ENCODE measurements at regions not wholly inside any gene's neighbourhood (a gene's known extent, or its start where the extent isn't known, plus 50 kb on each side); places are given as distances from the start of the nearest gene placed in this dataset.

DNA sequence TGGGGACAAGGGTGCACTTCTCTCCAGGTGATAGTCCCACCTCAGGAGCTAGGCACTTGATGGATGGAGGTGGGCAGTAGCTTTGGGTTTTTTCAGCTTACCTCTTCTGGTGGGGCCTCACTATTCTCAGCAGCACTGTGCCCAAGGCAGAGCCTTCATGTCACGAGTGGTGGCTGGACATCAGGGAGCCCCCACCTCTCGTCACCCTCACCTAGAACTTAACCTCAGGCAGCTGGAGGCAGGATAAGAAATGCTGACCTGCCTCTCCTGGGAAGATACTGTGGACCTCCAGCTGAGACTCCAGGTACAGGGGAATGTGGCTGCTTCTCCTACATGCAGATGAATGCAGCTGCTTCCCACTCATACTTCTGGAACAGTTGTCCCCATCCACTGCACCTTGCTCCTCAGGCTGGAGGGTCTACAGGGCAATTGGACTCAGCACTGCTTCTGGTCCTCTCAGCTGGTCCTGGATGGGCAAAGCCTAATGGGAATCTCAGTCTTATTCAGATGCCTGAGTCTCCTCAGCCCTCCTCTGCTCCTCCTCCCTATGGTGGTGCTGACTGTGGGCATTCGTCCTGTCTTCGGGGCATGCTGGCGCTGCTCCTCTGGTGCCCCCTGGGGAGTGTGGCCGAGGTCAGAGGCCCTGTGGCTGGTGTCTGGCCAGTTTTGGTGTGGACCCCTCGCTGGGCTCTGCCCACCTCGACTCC is 129.9 kb downstream of the KLF13 start:
- DNase-seq (ENCODE audit: insufficient read length, low spot score) (no peak), FAIRE-seq (no peak)
- no peak for TF ChIP-seq CTCF (IDR thresholded peaks at IDR 0.05; ENCODE audit: insufficient read depth, missing control alignments)

DNA sequence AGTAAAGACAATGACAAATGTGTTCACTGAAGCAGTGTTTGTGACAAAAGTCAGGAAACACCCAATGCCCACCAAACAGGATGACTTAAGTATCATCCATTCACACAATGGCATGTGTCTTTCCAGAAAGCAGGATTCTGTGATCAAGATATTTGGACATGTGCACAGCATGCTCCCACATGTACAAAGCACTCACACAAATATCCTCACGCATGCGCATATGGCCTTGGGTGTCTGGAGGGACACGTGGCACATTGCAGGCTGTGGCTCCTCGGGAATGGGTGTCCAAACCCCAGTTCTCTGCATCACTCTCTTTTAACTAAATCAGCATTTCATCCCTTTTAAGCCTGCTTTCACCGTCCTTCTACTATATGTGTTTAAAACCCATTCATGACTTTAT is 130.5 kb downstream of the KLF13 start:
- no peak for FAIRE-seq
- no peak for TF ChIP-seq CTCF (IDR thresholded peaks at IDR 0.05; ENCODE audit: insufficient read depth, missing control alignments)

DNA sequence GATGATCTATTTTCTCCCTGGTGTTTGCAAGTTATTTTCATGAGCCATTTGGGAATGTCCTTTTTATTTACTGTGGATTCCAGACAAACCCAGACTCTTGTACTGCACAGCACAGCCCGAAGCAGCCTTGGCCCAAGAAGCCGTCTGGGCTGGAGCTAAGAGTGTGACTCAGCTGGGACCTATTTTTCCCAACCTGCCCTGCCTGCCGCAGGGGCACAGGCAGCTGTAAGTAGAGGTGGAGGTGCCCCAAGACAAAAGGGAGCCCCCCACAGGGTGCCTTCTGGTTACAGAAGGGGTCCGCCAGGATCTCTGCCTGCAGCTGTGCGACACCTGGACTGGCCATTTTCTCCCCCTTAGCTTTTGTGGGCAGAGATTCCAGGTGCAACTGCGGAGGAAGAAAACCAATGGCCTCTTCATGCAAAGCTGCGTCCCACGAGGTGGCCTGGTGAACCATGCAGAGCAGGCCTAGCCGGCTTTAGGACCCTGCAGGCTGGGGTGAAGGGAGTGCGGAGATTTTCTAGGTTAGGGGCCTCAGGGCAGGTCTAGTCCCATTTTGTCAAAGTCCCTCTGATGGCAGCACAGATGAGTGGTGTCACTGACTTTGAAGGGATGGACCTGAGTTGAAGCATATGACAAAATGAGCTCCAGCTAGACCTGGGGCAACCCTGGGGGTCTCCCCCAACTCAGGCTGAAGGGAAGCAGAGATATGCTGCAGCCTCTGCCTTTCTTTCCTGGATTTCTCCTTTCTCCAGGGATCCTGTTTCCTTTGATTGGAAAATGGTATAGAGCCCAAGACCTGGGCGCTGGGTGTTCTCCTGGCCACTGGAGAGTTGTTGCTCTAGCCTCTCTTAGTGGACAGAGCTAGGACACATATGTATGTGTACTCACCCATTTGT is 131.2 kb downstream of the KLF13 start:
- no peak for TF ChIP-seq CTCF (IDR thresholded peaks at IDR 0.05; ENCODE audit: insufficient read depth, missing control alignments)
- no peak for DNase-seq (ENCODE audit: insufficient read length, low spot score)
- no peak for FAIRE-seq

More for the DNA sequence above, 130.5 kb downstream of the KLF13 start:
- DNase-seq (ENCODE audit: insufficient read length, low spot score): no peak

GRCh38 chr15:31458596-31459399 is 132.2 kb downstream of the KLF13 start:
- FAIRE-seq: no peak
- DNase-seq (ENCODE audit: insufficient read length, low spot score): no peak
- TF ChIP-seq CTCF (IDR thresholded peaks at IDR 0.05; ENCODE audit: insufficient read depth, missing control alignments): no peak

- DNase-seq (ENCODE audit: insufficient read length, low spot score) (no peak), FAIRE-seq (no peak)
- no peak for TF ChIP-seq CTCF (IDR thresholded peaks at IDR 0.05; ENCODE audit: insufficient read depth, missing control alignments)
These were observed 132.7 kb downstream of the KLF13 start for GRCh38 chr15:31459400-31459748.

GRCh38 chr15:31461375-31461774 is 134.7 kb downstream of the KLF13 start:
- DNase-seq (ENCODE audit: insufficient read length, low spot score): no peak
- FAIRE-seq: no peak
- no peak for TF ChIP-seq CTCF (IDR thresholded peaks at IDR 0.05; ENCODE audit: insufficient read depth, missing control alignments)
